Jurkat, Clone E6-1 (cell line): ENCODE measurements at regions not wholly inside any gene's neighbourhood (a gene's known extent, or its start where the extent isn't known, plus 50 kb on each side); places are given as distances from the start of the nearest gene placed in this dataset.
A peak's percentile ranks its signal among the peaks of the same experiment; 100 is the strongest.

Source experiments
- DNase-seq: peaks from one replicate; pipeline ENCODE4 v3.0.0-alpha.2; 2011; ENCODE audit warnings: low read depth, low spot score
- H3K4me3 ChIP-seq: 2 replicates; pipeline ENCODE4 v1.5.1; 2011; ENCODE audit warnings: mild to moderate bottlenecking, low read length, control low read depth, moderate library complexity

DNA sequence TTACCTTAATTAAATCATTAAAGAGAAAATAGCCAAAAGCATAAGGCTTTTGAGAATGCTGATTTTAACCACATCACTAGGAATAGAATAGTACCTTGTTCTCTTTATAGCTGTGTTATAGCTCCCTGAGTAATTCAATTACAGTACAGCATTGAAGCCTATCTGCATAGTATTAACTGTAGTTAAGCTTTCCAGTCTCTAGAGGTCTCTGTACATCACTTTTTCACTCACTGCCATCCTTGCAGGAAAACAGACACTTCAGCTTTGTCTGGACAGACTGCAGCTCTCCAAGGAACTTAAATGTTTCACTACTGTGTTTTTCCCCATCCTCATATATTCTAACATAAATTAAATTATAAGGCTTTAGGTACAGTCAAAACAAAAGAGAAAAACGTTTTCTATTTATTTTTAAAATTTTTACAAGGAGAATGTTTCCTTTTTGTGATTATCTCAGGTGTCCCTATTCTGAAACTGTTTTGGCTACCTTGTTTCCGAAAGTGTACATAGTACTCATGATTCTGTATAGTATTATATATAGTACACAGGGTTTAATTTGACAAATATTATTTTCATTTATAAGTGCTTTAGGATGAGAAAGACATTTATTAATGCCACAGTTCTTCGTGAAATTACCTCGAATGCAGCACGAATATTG is 407.9 kb downstream of the PCDH18 start:
- DNase-seq = peak; percentile 21
- H3K4me3 ChIP-seq = no peak overlapping the region

GRCh38 chr4:137122876-137123275 is 409.4 kb downstream of the PCDH18 start:
- no peak overlapping the region for H3K4me3 ChIP-seq
- no peak for DNase-seq

DNA sequence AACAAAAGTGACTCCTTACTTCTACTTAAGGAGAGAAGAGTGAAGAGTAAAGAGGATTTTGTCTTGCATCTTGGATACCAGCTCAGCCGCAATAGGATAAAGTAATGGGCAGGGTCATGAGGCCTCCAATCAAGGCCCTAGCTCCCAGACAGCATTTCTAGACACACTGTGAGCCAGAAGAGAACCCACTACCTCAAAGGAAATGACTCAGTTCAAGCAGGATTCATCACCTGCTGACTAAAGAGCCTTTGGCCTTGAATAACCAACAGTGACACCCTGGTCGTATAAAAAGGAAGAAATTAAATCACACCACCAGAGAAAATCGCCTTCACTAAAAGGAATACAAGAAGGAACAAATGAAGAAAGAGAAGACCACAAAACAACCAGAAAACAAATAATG is 416.1 kb downstream of the PCDH18 start:
- H3K4me3 ChIP-seq = no peak overlapping the region
- no peak for DNase-seq

DNA sequence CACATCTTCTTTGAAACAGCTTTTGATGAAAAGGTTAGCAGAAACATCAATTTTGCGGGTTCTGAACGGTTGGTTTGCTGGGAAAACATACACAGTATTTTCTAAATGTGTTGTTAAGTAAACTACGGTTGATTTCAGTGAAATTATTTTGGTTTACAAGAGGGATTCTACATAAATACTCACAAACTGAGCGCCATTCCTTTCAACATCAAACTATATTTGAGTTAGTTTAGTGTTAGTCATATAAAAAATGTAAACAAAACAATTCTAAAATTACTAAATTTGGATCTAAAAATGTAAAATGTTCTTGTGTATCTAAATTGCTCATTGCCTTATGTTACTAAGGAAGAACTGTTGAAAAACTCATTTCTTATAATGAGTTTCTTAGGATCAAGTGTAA is 425.6 kb downstream of the PCDH18 start:
- no peak overlapping the region for H3K4me3 ChIP-seq
- DNase-seq = no peak

DNA sequence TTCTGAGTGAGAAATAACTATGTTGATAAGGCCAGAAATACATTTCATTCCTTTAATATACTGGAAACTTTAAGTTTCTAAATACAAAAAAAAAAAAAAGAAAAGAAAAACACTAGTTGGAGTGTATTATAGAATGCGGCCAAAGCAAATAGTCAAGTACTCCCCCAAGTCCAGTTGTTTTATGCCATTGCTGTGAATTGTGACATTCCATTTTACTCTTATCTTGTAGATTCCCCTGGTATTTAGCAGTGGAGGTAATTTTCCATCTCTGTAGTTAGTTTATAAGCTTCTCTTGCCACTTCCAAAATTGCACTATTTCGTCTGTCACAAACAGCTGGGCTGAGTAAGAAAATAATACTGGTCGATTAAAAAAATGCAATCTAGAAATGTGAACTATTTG is 426.0 kb downstream of the PCDH18 start:
- DNase-seq = no peak

DNA sequence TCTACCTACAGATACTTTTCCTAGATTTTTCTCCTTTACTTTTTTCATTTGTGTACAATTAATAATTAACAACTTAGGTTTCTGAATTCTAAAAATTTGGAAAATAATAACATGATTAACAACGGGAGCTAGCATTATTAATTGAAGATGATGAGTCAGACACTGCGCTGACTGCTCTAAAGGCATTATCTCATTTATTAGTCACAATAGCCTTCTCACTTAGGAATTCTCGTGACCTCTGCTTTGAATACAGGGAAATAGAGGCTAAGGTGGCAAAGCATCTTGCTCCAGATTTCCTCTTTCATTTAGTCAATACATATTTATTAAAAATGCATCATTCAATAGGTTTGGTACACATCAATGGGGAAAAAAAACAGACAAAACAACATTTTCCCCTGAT is 441.3 kb downstream of the PCDH18 start:
- H3K4me3 ChIP-seq = no peak overlapping the region
- no peak for DNase-seq

More for the DNA sequence above, 426.0 kb downstream of the PCDH18 start:
- no peak overlapping the region for H3K4me3 ChIP-seq

DNA sequence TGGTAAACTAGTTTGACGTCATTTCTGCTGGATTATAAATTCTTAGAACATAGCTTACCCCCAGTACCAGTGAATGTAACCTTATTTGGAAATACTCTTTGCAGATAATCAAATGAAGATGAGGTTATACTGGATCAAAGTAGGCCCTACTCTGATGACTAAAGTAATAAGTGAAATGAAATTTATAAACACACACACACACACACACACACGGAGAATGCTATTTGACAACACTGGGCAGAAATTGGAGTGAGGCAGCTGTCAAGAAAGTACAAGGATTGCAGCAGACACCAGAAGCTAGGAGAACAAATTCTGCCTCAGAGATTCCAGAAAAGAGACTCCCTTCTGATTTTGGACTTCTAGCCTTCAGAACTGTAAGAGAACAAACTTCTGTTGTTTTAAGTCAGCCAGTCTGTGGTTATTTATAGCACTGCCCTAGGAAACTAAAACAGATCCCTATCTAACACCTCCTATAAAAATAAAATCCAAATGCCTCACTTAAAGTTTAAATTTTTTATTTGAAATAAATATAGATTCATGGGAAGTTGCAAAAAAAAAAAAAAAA is 448.6 kb downstream of the PCDH18 start:
- no peak for DNase-seq

DNA sequence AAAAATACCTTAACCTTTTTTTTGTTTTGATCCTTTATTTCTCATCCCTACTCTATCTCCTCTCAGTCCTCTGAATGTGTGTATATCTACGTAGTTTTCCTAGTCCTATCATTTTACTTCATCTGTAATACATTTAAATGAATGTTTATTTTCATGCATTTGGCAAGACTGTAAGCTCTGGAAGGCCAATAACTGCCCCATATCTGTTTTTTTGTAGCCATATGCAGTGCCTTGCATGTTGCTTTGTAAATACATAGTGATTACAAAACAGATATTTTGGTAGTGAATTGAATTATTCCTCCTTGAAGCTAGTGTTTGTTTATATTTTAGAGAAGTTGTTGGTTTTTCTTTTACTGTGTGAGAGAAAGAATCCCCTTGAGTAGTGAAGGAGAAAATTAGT is 450.2 kb downstream of the PCDH18 start:
- H3K4me3 ChIP-seq = no peak overlapping the region
- DNase-seq = no peak

More for the DNA sequence above, 448.6 kb downstream of the PCDH18 start:
- no peak overlapping the region for H3K4me3 ChIP-seq

GRCh38 chr4:137076908-137077307 is 455.4 kb downstream of the PCDH18 start:
- H3K4me3 ChIP-seq = no peak overlapping the region
- no peak for DNase-seq

- no peak overlapping the region for H3K4me3 ChIP-seq
- DNase-seq = no peak
Observed at GRCh38 chr4:137075586-137075985, 456.7 kb downstream of the PCDH18 start.

- DNase-seq = no peak
- no peak overlapping the region for H3K4me3 ChIP-seq
Observed at GRCh38 chr4:137070614-137071013, 461.7 kb downstream of the PCDH18 start.

DNA sequence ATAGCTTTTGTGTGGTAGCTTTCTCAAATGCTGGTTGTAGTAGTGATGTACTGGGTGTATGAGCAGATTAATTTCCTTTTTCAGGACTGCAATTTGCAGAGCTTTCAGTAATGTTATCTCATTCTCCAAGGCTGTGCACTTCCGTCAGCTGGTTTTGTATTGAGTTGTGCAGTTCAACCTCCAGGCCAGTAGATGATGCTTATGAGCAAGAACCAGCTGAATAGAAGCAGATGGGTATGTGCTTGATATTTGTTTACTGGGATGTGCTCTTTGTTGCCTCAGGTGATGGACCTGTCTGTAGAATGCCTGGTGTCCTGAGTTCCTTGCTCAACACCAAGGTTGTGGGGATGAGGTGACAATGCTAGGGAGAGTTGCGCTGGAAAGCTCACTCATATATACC is 462.8 kb downstream of the PCDH18 start:
- peak; percentile 17 for DNase-seq
- H3K4me3 ChIP-seq = no peak overlapping the region

GRCh38 chr4:137067735-137068134 is 464.6 kb downstream of the PCDH18 start:
- no peak overlapping the region for H3K4me3 ChIP-seq
- DNase-seq = no peak

GRCh38 chr4:137065311-137065710 is 467.0 kb downstream of the PCDH18 start:
- no peak overlapping the region for H3K4me3 ChIP-seq
- DNase-seq = no peak

DNA sequence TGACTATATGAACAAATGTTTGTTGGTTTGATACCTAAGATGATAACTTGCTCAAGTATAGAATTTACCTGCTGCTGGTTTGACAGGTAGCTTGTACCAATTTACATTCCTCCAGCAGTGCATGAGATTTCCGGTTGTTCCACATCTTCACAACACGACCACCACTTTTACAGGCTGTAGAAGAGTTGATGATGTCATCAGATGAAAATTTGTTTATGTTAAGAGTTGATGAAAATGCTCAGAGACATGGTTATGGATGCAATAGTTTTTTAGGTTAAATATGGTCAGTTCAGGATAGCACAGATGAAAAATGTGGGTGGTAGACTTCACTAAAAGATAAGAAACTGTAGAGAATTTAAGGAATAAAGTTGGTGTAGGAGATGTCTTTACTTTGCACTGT is 468.3 kb downstream of the PCDH18 start:
- H3K4me3 ChIP-seq = no peak overlapping the region
- no peak for DNase-seq

- no peak for DNase-seq
- H3K4me3 ChIP-seq = no peak overlapping the region
Observed at GRCh38 chr4:137043184-137043583, 489.1 kb downstream of the PCDH18 start.

DNA sequence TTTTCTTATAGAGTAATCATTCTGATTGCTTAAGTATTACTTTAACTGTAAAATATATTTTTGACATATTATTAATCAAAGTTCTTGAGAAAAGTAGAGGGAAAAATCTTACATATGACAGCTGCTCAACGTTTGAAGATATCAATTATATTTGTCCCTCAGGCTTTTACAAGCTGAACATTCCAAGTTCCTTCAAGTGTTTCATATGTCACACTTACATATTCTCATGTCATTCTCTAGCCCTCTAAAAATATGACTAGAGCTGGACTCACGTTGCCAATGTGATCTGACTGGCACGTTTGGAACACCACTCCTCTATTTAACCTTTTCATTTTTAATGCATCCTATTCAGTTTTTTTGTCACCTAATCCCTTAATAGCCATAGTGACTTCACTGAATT is 492.9 kb downstream of the PCDH18 start:
- no peak for DNase-seq
- H3K4me3 ChIP-seq = no peak overlapping the region

- no peak overlapping the region for H3K4me3 ChIP-seq
- no peak for DNase-seq
Observed at GRCh38 chr4:137032222-137032621, 500.1 kb downstream of the PCDH18 start.

DNA sequence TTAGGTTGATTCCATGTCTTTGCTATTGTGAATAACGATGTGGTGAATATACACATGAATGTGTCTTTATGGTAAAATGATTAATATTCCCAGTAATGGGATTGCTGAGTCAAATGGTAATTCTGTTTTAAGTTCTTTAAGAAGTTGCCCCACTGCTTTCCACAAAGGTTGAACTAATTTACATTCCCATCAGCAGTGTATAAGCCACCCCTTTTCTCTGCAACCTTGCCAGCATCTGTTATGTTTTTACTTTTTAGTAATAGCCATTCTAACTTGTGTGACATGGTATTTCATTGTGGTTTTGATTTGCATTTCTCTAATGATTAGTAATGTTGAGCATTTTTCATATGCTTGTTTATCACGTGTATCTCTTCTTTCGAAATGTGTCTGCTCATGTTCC is 503.3 kb downstream of the PCDH18 start:
- DNase-seq = no peak
- no peak overlapping the region for H3K4me3 ChIP-seq

GRCh38 chr4:137025484-137026059 is 506.7 kb downstream of the PCDH18 start:
- no peak for DNase-seq
- no peak overlapping the region for H3K4me3 ChIP-seq
